HEK293 (cell line): ENCODE measurements at regions not wholly inside any gene's neighbourhood (a gene's known extent, or its start where the extent isn't known, plus 50 kb on each side); places are given as distances from the start of the nearest gene placed in this dataset.

Experiments used
- CTCF ChIA-PET: fragments of 350-600 bp; formaldehyde crosslinking; extraction: SDS; loops from one replicate; lab custom pipeline; 2021; ENCODE audit warnings: antibody characterized with exemption; lab: Yijun Ruan, JAX
- POLR2A ChIA-PET: fragments of 300-600 bp; formaldehyde crosslinking; extraction: SDS; loops from one replicate; lab custom pipeline; 2020; ENCODE audit warnings: antibody characterized with exemption, inconsistent platforms; lab: Yijun Ruan, JAX
- H3K27ac ChIP-seq: fragments of 200-500 bp; sonication (Bioruptor generic); 2 replicates; pipeline ENCODE4 v1.5.1; 2014; ENCODE audit warnings: low read depth, low read length, control low read depth, inconsistent platforms; ENCODE audit errors: extremely low read depth
- H3K36me3 ChIP-seq, 2 experiments: fragments of 200-500 bp in 1 of 2; sonication (Bioruptor generic) in 1 of 2; 1 replicate in 1 of 2; 2 replicates in 1 of 2; pipeline ENCODE4 v1.5.1; 2014 to 2017; ENCODE audit warnings: inconsistent platforms in 2 of 2, low read length in 2 of 2; ENCODE audit not compliant: control insufficient read depth in 2 of 2, insufficient read depth in 1 of 2
- H3K4me1 ChIP-seq: fragments of 200-500 bp; sonication (Bioruptor generic); 2 replicates; pipeline ENCODE4 v1.5.1; 2014; ENCODE audit warnings: mild to moderate bottlenecking, low read length, inconsistent platforms; ENCODE audit not compliant: control insufficient read depth, insufficient read depth
- H3K4me3 ChIP-seq: 2 replicates; pipeline ENCODE4 v1.5.1; 2011; ENCODE audit warnings: low read depth, mild to moderate bottlenecking, control low read depth, low read length, moderate library complexity
- H3K9me3 ChIP-seq: fragments of 200-500 bp; sonication (Bioruptor generic); 2 replicates; pipeline ENCODE4 v1.5.1; 2014; ENCODE audit warnings: low read depth, low read length, inconsistent platforms; ENCODE audit not compliant: control insufficient read depth, insufficient read depth
- ELK4 ChIP-seq: IDR thresholded peaks from 2 replicates; pipeline ENCODE4 v1.6.1; 2011; ENCODE audit warnings: mild to moderate bottlenecking, low read depth, low read length, borderline replicate concordance
- HOXA7 ChIP-seq: sonication (generic); formaldehyde crosslinking; IDR thresholded peaks from 2 replicates; pipeline ENCODE4 v1.8.1; 2022; ENCODE audit warnings: missing genetic modification reagents, borderline replicate concordance
- IKZF3 ChIP-seq: fragments of 450-650 bp; IDR thresholded peaks from 2 replicates; pipeline ENCODE4 v1.5.0; 2018; ENCODE audit warnings: missing biosample characterization, mild to moderate bottlenecking, missing genetic modification characterization, moderate library complexity
- KLF10 ChIP-seq: fragments of 450-650 bp; IDR thresholded peaks from 2 replicates; pipeline ENCODE4 v1.5.1; 2018; ENCODE audit warnings: missing biosample characterization, mild to moderate bottlenecking, missing genetic modification characterization
- PRDM2 ChIP-seq: fragments of 450-650 bp; formaldehyde crosslinking; IDR thresholded peaks from 2 replicates; pipeline ENCODE4 v1.5.1; 2016; ENCODE audit warnings: missing biosample characterization, missing genetic modification characterization, borderline replicate concordance
- PRDM6 ChIP-seq: fragments of 450-650 bp; formaldehyde crosslinking; IDR thresholded peaks from 2 replicates; pipeline ENCODE4 v1.5.1; 2017; ENCODE audit warnings: missing biosample characterization, missing genetic modification characterization
- SETDB1 ChIP-seq: IDR thresholded peaks from one replicate; pipeline ENCODE4 v1.6.1; 2017; ENCODE audit warnings: mild to moderate bottlenecking, low read length, moderate library complexity, mixed read lengths; ENCODE audit not compliant: insufficient read length
- WT1 ChIP-seq: fragments of 450-650 bp; formaldehyde crosslinking; IDR thresholded peaks from 2 replicates; pipeline ENCODE4 v1.5.1; 2016; ENCODE audit warnings: missing biosample characterization, missing genetic modification characterization
- ZBTB1 ChIP-seq: fragments of 450-650 bp; formaldehyde crosslinking; IDR thresholded peaks from 2 replicates; pipeline ENCODE4 v1.5.1; 2016; ENCODE audit warnings: missing biosample characterization, missing genetic modification characterization
- ZBTB21 ChIP-seq: fragments of 450-650 bp; formaldehyde crosslinking; IDR thresholded peaks from 2 replicates; pipeline ENCODE4 v1.5.1; 2017; ENCODE audit warnings: missing biosample characterization, missing genetic modification characterization
- ZNF114 ChIP-seq: fragments of 450-650 bp; formaldehyde crosslinking; IDR thresholded peaks from 2 replicates; pipeline ENCODE4 v1.5.0; 2017; ENCODE audit warnings: missing biosample characterization, missing genetic modification characterization
- ZNF133 ChIP-seq: fragments of 450-650 bp; formaldehyde crosslinking; IDR thresholded peaks from 2 replicates; pipeline ENCODE4 v1.5.1; 2016; ENCODE audit warnings: missing biosample characterization, missing genetic modification characterization
- ZNF16 ChIP-seq: fragments of 450-650 bp; formaldehyde crosslinking; IDR thresholded peaks from 2 replicates; pipeline ENCODE4 v1.5.1; 2016; ENCODE audit warnings: low read depth, missing biosample characterization, missing genetic modification characterization
- ZNF266 ChIP-seq: fragments of 450-650 bp; formaldehyde crosslinking; IDR thresholded peaks from 2 replicates; pipeline ENCODE4 v1.5.1; 2016; ENCODE audit warnings: missing biosample characterization, missing genetic modification characterization, low read depth
- ZNF341 ChIP-seq: fragments of 450-650 bp; formaldehyde crosslinking; IDR thresholded peaks from 2 replicates; pipeline ENCODE4; 2016; ENCODE audit warnings: low read depth, missing biosample characterization, missing genetic modification characterization
- ZNF354C ChIP-seq: fragments of 450-650 bp; formaldehyde crosslinking; IDR thresholded peaks from 2 replicates; pipeline ENCODE4 v1.5.1; 2016; ENCODE audit warnings: missing biosample characterization, missing genetic modification characterization, low read depth, borderline replicate concordance
- ZNF514 ChIP-seq: fragments of 450-650 bp; formaldehyde crosslinking; IDR thresholded peaks from 2 replicates; pipeline ENCODE4 v1.5.1; 2016; ENCODE audit warnings: missing biosample characterization, missing genetic modification characterization
- ZNF544 ChIP-seq: fragments of 450-650 bp; formaldehyde crosslinking; IDR thresholded peaks from 2 replicates; pipeline ENCODE4 v1.5.0; 2017; ENCODE audit warnings: missing biosample characterization, missing genetic modification characterization
- ZNF571 ChIP-seq: fragments of 450-650 bp; formaldehyde crosslinking; IDR thresholded peaks from 2 replicates; pipeline ENCODE4 v1.5.0; 2017; ENCODE audit warnings: missing biosample characterization, missing genetic modification characterization
- ZNF596 ChIP-seq: fragments of 450-650 bp; IDR thresholded peaks from 2 replicates; pipeline ENCODE4 v1.5.0; 2018; ENCODE audit warnings: missing biosample characterization, mild to moderate bottlenecking, missing genetic modification characterization, moderate library complexity
- ZNF701 ChIP-seq: fragments of 450-650 bp; formaldehyde crosslinking; IDR thresholded peaks from 2 replicates; pipeline ENCODE4 v1.5.1; 2016; ENCODE audit warnings: missing biosample characterization, missing genetic modification characterization
- ZNF777 ChIP-seq: fragments of 450-650 bp; formaldehyde crosslinking; IDR thresholded peaks from 2 replicates; pipeline ENCODE4 v1.5.1; 2017; ENCODE audit warnings: missing biosample characterization, missing genetic modification characterization, borderline replicate concordance
- ZNF843 ChIP-seq: fragments of 450-650 bp; formaldehyde crosslinking; IDR thresholded peaks from 2 replicates; pipeline ENCODE4 v1.5.1; 2016; ENCODE audit warnings: missing biosample characterization, missing genetic modification characterization
- ZSCAN16 ChIP-seq: fragments of 450-650 bp; formaldehyde crosslinking; IDR thresholded peaks from 2 replicates; pipeline ENCODE4 v1.5.1; 2016; ENCODE audit warnings: missing biosample characterization, missing genetic modification characterization
- TF ChIP-seq, protein P1 (sequence below): fragments of 450-650 bp; formaldehyde crosslinking; IDR thresholded peaks from 2 replicates; pipeline ENCODE4 v1.5.1; 2016; ENCODE audit warnings: missing biosample characterization, missing genetic modification characterization, low read depth
- TF ChIP-seq, protein P2 (sequence below): fragments of 450-650 bp; formaldehyde crosslinking; IDR thresholded peaks from 2 replicates; pipeline ENCODE4 v1.5.1; 2016; ENCODE audit warnings: missing biosample characterization, missing genetic modification characterization, low read depth

GRCh38 chr5:89851911-89852310 lies 557.6 kb downstream of the CETN3 start:
- Histone ChIP-seq H3K4me1 (no peaks in the 10 kb centered on the region), H3K4me3 (no peak overlapping the region), H3K9me3 (no peaks in the 10 kb centered on the region), H3K27ac (no peak overlapping the region), H3K36me3 (no peaks in the 10 kb centered on the region)
- POLR2A ChIA-PET, result no interaction called here
- TF ChIP-seq HOXA7 (CRISPR knock-in tag), result no peak
- no peak for TF ChIP-seq ZNF354C (tag by site-specific recombination)
- TF ChIP-seq PRDM2 (tag by site-specific recombination), result no peak
- no peak for TF ChIP-seq IKZF3
- TF ChIP-seq SETDB1, result no peak
- no peak for TF ChIP-seq ZNF341 (tag by site-specific recombination)
- TF ChIP-seq, protein P1, sequence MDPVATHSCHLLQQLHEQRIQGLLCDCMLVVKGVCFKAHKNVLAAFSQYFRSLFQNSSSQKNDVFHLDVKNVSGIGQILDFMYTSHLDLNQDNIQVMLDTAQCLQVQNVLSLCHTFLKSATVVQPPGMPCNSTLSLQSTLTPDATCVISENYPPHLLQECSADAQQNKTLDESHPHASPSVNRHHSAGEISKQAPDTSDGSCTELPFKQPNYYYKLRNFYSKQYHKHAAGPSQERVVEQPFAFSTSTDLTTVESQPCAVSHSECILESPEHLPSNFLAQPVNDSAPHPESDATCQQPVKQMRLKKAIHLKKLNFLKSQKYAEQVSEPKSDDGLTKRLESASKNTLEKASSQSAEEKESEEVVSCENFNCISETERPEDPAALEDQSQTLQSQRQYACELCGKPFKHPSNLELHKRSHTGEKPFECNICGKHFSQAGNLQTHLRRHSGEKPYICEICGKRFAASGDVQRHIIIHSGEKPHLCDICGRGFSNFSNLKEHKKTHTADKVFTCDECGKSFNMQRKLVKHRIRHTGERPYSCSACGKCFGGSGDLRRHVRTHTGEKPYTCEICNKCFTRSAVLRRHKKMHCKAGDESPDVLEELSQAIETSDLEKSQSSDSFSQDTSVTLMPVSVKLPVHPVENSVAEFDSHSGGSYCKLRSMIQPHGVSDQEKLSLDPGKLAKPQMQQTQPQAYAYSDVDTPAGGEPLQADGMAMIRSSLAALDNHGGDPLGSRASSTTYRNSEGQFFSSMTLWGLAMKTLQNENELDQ (tag by site-specific recombination), result no peak
- TF ChIP-seq ZNF514, result no peak
- no peak for TF ChIP-seq ZBTB1 (tag by site-specific recombination)
- TF ChIP-seq ZSCAN16 (tag by site-specific recombination), result no peak
- no peak for TF ChIP-seq ZNF571 (tag by site-specific recombination)
- no peak for TF ChIP-seq WT1 (tag by site-specific recombination)
- TF ChIP-seq ZNF544 (tag by site-specific recombination), result no peak
- no peak for TF ChIP-seq ZNF701
- TF ChIP-seq ZNF114 (tag by site-specific recombination), result no peak
- CTCF ChIA-PET, result no interaction called here

DNA sequence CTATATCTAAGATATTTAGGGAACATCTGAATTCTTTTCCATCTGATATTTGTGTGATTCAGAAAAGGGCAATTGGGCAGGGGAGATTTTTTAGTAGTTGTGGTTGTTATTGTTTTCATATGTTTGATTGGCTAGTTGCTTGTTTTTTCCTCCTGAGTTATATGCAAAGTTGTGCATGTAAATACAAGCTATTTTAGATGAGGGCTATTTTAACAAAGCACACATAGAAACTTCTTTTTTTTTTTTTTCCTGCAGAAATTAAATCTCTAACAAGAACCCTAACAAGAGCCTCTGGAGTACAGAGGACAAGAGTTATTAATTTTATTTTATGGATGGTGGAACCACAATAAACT lies 559.1 kb downstream of the CETN3 start:
- no peaks in the 10 kb centered on the region for H3K9me3 ChIP-seq
- H3K36me3 ChIP-seq, result no peaks in the 10 kb centered on the region
- POLR2A ChIA-PET, result no interaction called here
- no peaks in the 10 kb centered on the region for H3K4me1 ChIP-seq
- no peak overlapping the region for H3K27ac ChIP-seq
- no peak overlapping the region for H3K4me3 ChIP-seq
- CTCF ChIA-PET, result no interaction called here
- TF ChIP-seq ZNF777 (tag by site-specific recombination) (no peak), ZNF133 (tag by site-specific recombination) (no peak), PRDM6 (tag by site-specific recombination) (no peak), ZNF16 (no peak), ZNF843 (no peak), ELK4 (no peak), KLF10 (tag by site-specific recombination) (no peak), ZNF266 (tag by site-specific recombination) (no peak), ZBTB21 (tag by site-specific recombination) (no peak), ZNF596 (no peak)
- TF ChIP-seq, protein P2, sequence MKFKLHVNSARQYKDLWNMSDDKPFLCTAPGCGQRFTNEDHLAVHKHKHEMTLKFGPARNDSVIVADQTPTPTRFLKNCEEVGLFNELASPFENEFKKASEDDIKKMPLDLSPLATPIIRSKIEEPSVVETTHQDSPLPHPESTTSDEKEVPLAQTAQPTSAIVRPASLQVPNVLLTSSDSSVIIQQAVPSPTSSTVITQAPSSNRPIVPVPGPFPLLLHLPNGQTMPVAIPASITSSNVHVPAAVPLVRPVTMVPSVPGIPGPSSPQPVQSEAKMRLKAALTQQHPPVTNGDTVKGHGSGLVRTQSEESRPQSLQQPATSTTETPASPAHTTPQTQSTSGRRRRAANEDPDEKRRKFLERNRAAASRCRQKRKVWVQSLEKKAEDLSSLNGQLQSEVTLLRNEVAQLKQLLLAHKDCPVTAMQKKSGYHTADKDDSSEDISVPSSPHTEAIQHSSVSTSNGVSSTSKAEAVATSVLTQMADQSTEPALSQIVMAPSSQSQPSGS (tag by site-specific recombination), result no peak
